Osteocyte (in vitro differentiated cells): ENCODE measurements at regions not wholly inside any gene's neighbourhood (a gene's known extent, or its start where the extent isn't known, plus 50 kb on each side); places are given as distances from the start of the nearest gene placed in this dataset.

ENCODE experiments used
- DNase-seq: peaks from one replicate; pipeline ENCODE4 v3.0.0; 2021; ENCODE audit warnings: mixed read lengths; ENCODE audit not compliant: unreplicated experiment; ENCODE audit errors: extremely low spot score
- H3K27ac Mint-ChIP-seq: one replicate; pipeline ENCODE4 v1.8.0; 2021; ENCODE audit warnings: mild to moderate bottlenecking, mixed read lengths; ENCODE audit not compliant: unreplicated experiment
- H3K27me3 Mint-ChIP-seq: one replicate; pipeline ENCODE4 v1.8.0; 2021; ENCODE audit warnings: mixed read lengths; ENCODE audit not compliant: unreplicated experiment
- H3K36me3 Mint-ChIP-seq: one replicate; pipeline ENCODE4 v1.8.0; 2021; ENCODE audit warnings: mixed read lengths; ENCODE audit not compliant: unreplicated experiment
- H3K4me1 Mint-ChIP-seq: one replicate; pipeline ENCODE4 v1.8.0; 2021; ENCODE audit warnings: mixed read lengths; ENCODE audit not compliant: unreplicated experiment
- H3K4me3 Mint-ChIP-seq: one replicate; pipeline ENCODE4 v1.8.0; 2021; ENCODE audit warnings: mild to moderate bottlenecking, moderate library complexity, mixed read lengths; ENCODE audit not compliant: unreplicated experiment
- H3K9me3 Mint-ChIP-seq: one replicate; pipeline ENCODE4 v1.8.0; 2021; ENCODE audit warnings: mixed read lengths; ENCODE audit not compliant: unreplicated experiment
- TF ChIP-seq, protein P1 (sequence below): fragments of 200-600 bp; sonication (generic); IDR thresholded peaks from 2 replicates; pipeline ENCODE4 v1.5.0; 2021; ENCODE audit warnings: antibody characterized with exemption, mild to moderate bottlenecking, moderate library complexity

DNA sequence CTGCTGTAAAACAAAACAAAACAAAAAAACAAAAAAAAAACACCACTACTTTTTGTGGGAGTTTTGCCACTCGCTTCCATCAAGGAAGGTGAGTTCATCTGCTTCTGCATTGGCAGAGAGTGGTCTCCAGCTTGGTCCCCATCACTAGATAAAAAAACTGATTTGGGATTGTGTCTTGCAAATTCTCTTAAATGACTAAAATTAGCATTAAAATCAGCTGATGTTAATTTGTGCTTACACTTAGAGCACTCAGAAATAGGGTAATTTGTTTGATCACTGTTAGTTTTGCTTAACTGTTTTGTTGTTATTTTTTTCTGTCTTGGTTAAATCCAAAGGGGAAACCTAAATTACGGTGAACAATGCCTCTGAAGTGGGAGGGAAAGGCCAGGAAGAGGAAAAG is 1048.0 kb downstream of the LRFN5 start:
- no peak for DNase-seq
- H3K27me3 Mint-ChIP-seq: no peaks in the 10 kb centered on the region
- H3K36me3 Mint-ChIP-seq: no peaks in the 10 kb centered on the region
- no peaks in the 10 kb centered on the region for H3K9me3 Mint-ChIP-seq
- H3K27ac Mint-ChIP-seq: no peak overlapping the region
- TF ChIP-seq, protein P1, sequence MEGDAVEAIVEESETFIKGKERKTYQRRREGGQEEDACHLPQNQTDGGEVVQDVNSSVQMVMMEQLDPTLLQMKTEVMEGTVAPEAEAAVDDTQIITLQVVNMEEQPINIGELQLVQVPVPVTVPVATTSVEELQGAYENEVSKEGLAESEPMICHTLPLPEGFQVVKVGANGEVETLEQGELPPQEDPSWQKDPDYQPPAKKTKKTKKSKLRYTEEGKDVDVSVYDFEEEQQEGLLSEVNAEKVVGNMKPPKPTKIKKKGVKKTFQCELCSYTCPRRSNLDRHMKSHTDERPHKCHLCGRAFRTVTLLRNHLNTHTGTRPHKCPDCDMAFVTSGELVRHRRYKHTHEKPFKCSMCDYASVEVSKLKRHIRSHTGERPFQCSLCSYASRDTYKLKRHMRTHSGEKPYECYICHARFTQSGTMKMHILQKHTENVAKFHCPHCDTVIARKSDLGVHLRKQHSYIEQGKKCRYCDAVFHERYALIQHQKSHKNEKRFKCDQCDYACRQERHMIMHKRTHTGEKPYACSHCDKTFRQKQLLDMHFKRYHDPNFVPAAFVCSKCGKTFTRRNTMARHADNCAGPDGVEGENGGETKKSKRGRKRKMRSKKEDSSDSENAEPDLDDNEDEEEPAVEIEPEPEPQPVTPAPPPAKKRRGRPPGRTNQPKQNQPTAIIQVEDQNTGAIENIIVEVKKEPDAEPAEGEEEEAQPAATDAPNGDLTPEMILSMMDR: no peak
- no peak overlapping the region for H3K4me3 Mint-ChIP-seq
- no peaks in the 10 kb centered on the region for H3K4me1 Mint-ChIP-seq

DNA sequence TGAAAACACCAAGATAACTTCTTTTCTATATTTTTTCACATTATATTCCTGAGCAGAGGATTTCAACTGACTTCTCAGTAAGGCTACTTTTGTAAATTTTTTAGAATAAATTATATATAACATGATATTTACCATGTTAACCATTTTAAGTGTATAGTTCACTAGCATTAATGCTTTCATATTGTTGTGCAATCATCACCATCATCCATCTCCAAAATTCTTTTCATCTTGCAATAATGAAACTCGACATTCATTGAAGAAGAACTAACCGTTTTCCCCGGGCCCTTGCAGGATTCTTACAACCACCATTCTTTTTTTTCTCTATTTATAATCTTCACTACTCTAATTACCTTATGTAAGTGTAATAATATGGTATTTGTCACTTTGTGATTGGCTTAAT is 1036.1 kb downstream of the LRFN5 start:
- Mint-ChIP-seq H3K9me3 (no peaks in the 10 kb centered on the region), H3K27me3 (no peaks in the 10 kb centered on the region), H3K4me3 (no peak overlapping the region), H3K36me3 (no peaks in the 10 kb centered on the region), H3K4me1 (no peaks in the 10 kb centered on the region), H3K27ac (no peak overlapping the region)
- no peak for DNase-seq
- TF ChIP-seq, protein P1: no peak

DNA sequence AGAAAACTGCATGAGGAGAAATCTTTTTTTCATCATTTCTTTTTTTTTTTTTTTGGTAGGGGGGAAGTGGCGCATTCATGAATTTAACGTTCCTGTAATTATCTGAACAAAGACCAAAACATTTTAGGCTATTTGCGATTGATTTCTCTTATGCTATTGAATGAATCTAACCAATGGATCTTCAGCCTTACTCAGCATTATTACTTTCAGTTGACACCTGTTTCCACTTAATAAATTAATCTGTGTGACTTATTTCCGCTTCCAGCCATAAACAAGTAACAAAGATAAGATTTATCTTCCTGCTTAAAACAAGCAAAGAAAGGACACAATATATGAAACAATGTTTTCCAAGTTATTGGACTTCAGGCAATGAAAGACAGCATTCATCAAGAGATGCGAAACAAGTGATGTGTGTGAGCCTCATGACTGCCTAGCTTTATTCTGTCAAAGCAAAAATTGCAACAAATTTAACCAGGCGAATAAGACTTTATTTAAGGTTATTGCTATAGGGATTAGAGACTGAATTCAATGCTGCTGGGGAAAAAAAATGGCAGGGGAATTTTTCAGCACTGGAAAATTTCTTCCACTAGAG is 1026.9 kb downstream of the LRFN5 start:
- TF ChIP-seq, protein P1: no peak
- Mint-ChIP-seq H3K27ac (no peak overlapping the region), H3K4me1 (no peaks in the 10 kb centered on the region), H3K4me3 (no peak overlapping the region), H3K9me3 (peaks cover 5% of the 10 kb centered on the region), H3K27me3 (no peaks in the 10 kb centered on the region), H3K36me3 (no peaks in the 10 kb centered on the region)
- DNase-seq: no peak

DNA sequence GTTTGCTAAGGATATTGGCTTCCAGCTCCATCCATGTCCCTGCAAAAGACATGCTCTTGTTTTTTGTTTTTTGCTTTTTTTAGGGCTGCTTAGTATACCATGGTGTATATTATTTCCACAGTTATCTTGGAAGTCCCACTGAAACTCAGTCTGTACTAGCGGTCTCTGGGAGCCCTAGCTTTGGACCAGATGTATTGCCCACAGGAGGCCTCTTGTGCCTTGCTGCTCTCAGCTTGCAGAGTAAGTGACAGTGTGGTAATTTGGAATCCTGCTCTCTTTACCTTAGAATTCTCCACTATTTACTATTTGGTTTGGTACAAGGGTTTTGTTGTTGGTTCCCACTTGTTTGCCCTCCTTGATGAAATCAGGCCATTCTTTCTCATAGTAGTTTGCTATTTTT is 1022.9 kb downstream of the LRFN5 start:
- no peaks in the 10 kb centered on the region for H3K27me3 Mint-ChIP-seq
- no peak overlapping the region for H3K27ac Mint-ChIP-seq
- no peak overlapping the region for H3K4me3 Mint-ChIP-seq
- H3K4me1 Mint-ChIP-seq: no peaks in the 10 kb centered on the region
- H3K9me3 Mint-ChIP-seq: peaks cover 5% of the 10 kb centered on the region
- TF ChIP-seq, protein P1: no peak
- H3K36me3 Mint-ChIP-seq: no peaks in the 10 kb centered on the region
- no peak for DNase-seq

DNA sequence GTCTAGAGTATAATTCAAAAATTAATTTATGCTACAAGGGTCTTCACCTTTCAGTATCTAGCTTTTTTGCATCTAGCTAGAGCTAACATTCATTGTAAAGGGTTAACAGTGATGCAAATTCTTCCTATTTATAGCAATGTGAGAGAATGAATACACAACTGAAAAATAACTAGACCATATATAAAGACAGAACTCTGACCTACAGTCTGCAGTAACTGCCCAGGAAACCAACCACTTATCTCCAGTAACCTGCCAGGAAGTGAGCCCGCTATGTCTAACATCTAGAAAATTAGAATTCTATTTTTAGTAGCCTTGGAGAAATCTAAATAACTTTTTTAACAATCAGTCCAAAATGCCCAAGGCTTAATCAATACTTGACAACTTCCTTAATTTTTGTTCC is 1021.9 kb downstream of the LRFN5 start:
- Mint-ChIP-seq H3K27ac (no peak overlapping the region), H3K9me3 (peaks cover 5% of the 10 kb centered on the region), H3K4me3 (no peak overlapping the region), H3K36me3 (no peaks in the 10 kb centered on the region), H3K27me3 (no peaks in the 10 kb centered on the region), H3K4me1 (no peaks in the 10 kb centered on the region)
- TF ChIP-seq, protein P1: no peak
- no peak for DNase-seq
